Gastrocnemius medialis (tissue), 4 donors: ENCODE measurements at regions not wholly inside any gene's neighbourhood (a gene's known extent, or its start where the extent isn't known, plus 50 kb on each side); places are given as distances from the start of the nearest gene placed in this dataset.
"Not testable (repeated sequence)": the region's sequence is repeated elsewhere in the genome, so short reads cannot be mapped to it uniquely, and the experiment has no call there.

Experiments
- ATAC-seq, 2 donors: fragments of 150-250 bp; one replicate each; pipeline ENCODE4 v1.9.1; 2016
- DNase-seq, 2 donors: peaks; one replicate each; pipeline ENCODE4 v3.0.0-alpha.2; 2019
- H3K27ac ChIP-seq, 4 donors: fragments of 200-600 bp; sonication (generic); 1 replicate in 1 of 4; 2 replicates in 3 of 4; pipeline ENCODE4 v1.5.1; 2016 to 2018; ENCODE audit warnings: mild to moderate bottlenecking in 2 of 4, moderate library complexity in 1 of 4
- H3K27me3 ChIP-seq, 3 donors: fragments of 200-600 bp; sonication (generic) in 2 of 3; 1 replicate in 1 of 3; 2 replicates in 2 of 3; pipeline versions ENCODE4 v1.5.1 to v1.6.0; 2016 to 2019; ENCODE audit warnings: mild to moderate bottlenecking in 1 of 3, moderate library complexity in 1 of 3
- H3K36me3 ChIP-seq, 2 donors: fragments of 200-600 bp; sonication (generic) in 1 of 2; one replicate each; pipeline ENCODE4 v1.5.1; 2017 to 2018
- H3K4me1 ChIP-seq, 2 donors: fragments of 200-600 bp; sonication (generic) in 1 of 2; one replicate each; pipeline ENCODE4 v1.5.1; 2016 to 2017; ENCODE audit warnings: mild to moderate bottlenecking in 2 of 2
- H3K4me3 ChIP-seq, 4 donors: fragments of 200-600 bp; sonication (generic) in 3 of 4; 1 replicate in 1 of 4; 2 replicates in 3 of 4; pipeline ENCODE4 v1.5.1; 2016 to 2019; ENCODE audit warnings: mild to moderate bottlenecking in 2 of 4
- H3K9me3 ChIP-seq, 3 donors: fragments of 200-600 bp; sonication (generic) in 2 of 3; 1 replicate in 1 of 3; 2 replicates in 2 of 3; pipeline ENCODE4 v1.5.1; 2016 to 2019
- CTCF ChIP-seq, 5 experiments: fragments of 450-650 bp in 3 of 5; fragments of 200-600 bp in 2 of 5; sonication (generic) in 2 of 5; IDR thresholded peaks in 4 of 5; conservative IDR thresholded peaks in 1 of 5; 1 replicate in 4 of 5; 2 replicates in 1 of 5; pipeline ENCODE4 v1.5.1; 2016 to 2019; ENCODE audit warnings: antibody characterized with exemption in 5 of 5, mild to moderate bottlenecking in 3 of 5, moderate library complexity in 3 of 5
- POLR2A ChIP-seq, 2 donors: fragments of 450-650 bp; IDR thresholded peaks; one replicate each; pipeline ENCODE4 v1.6.1; 2017; ENCODE audit warnings: antibody characterized with exemption in 2 of 2, mild to moderate bottlenecking in 2 of 2, moderate library complexity in 2 of 2
- in situ Hi-C, 4 donors: fragments of 200-750 bp; cut with MboI; loops; one replicate each; pipeline versions ENCODE4 v1.15.0 to v1.8.0; 2017; ENCODE audit warnings: low sequenced_read_pairs in 4 of 4
- intact Hi-C: fragments of 100-400 bp; cut with DNase I; formaldehyde crosslinking; loops from one replicate; pipeline ENCODE4 v1.15.1; 2023; ENCODE audit warnings: low total_unique reads

- TF ChIP-seq CTCF (IDR thresholded peaks at IDR 0.05 in 4 of 5, conservative IDR thresholded peaks at IDR 0.05 in 1 of 5) (no peak), POLR2A (IDR thresholded peaks at IDR 0.05) (no peak)
- H3K4me3 ChIP-seq, result no peak overlapping the region
- in situ Hi-C loops (no loop called here), intact Hi-C loops (no loop called here)
- H3K9me3 ChIP-seq, result no peaks in the 10 kb centered on the region
- H3K27ac ChIP-seq, result no peak overlapping the region
- H3K4me1 ChIP-seq, result no peaks in the 10 kb centered on the region
- ATAC-seq, result no peak
- no peaks in the 10 kb centered on the region for H3K27me3 ChIP-seq
- no peak for DNase-seq
- H3K36me3 ChIP-seq, result no peaks in the 10 kb centered on the region
Observed at GRCh38 chr5:10110228-10110627, 139.5 kb downstream of the ATPSCKMT start.

DNA sequence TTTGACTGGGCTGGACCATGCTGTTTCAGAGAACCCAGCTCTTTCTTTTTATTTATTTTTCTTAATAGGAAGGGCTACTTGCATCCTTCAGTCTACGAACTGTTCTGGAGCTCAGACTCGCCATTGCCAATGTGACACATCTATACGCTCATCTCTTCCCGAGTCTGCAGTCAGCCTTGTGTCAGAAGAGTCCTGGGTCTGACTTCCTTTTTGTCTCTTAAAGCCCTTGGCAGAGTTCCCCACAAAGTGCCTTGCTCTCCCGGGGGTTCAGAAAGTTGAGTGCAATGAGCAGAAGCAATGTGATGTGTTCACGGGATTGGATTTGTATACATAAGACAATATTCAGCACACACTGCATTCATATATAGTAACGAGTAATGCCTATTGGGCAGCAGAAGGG lies 140.4 kb downstream of the ATPSCKMT start:
- DNase-seq, result no peak
- H3K27ac ChIP-seq, result no peak overlapping the region
- H3K9me3 ChIP-seq, result no peaks in the 10 kb centered on the region
- ATAC-seq, result no peak
- intact Hi-C loops, result no loop called here
- in situ Hi-C loops, result no loop called here
- H3K27me3 ChIP-seq, result no peaks in the 10 kb centered on the region
- H3K4me1 ChIP-seq, result no peaks in the 10 kb centered on the region
- H3K4me3 ChIP-seq, result no peak overlapping the region
- TF ChIP-seq POLR2A (IDR thresholded peaks at IDR 0.05) (no peak), CTCF (IDR thresholded peaks at IDR 0.05 in 4 of 5, conservative IDR thresholded peaks at IDR 0.05 in 1 of 5) (no peak)
- no peaks in the 10 kb centered on the region for H3K36me3 ChIP-seq

GRCh38 chr5:10106806-10107205 lies 142.9 kb downstream of the ATPSCKMT start:
- ATAC-seq, result no peak
- no peaks in the 10 kb centered on the region for H3K27me3 ChIP-seq
- DNase-seq, result no peak
- no peak for TF ChIP-seq POLR2A (IDR thresholded peaks at IDR 0.05)
- TF ChIP-seq CTCF (IDR thresholded peaks at IDR 0.05 in 4 of 5, conservative IDR thresholded peaks at IDR 0.05 in 1 of 5), result no peak
- no peak overlapping the region for H3K4me3 ChIP-seq
- H3K4me1 ChIP-seq, result no peaks in the 10 kb centered on the region
- H3K9me3 ChIP-seq, result no peaks in the 10 kb centered on the region
- in situ Hi-C loops (no loop called here), intact Hi-C loops (no loop called here)
- H3K27ac ChIP-seq, result no peak overlapping the region
- no peaks in the 10 kb centered on the region for H3K36me3 ChIP-seq

DNA sequence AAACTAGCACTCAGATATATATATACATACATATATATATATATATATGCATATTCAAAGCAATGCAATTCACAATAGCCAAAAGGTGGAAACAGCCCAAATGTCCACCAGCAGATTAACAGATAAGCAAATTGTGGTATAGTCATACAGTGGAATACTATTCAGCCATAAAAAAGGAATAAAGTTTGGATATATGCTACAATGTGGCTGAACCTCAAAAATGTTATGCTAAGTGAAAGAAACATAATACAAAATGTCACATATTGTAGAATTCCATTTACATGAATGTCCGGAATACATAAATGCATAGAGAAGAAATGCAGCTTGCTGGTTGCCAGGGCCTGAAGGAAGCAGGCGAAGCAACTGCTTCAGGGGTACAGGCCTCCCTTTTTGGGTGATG lies 143.4 kb downstream of the ATPSCKMT start:
- Histone ChIP-seq H3K27me3 (no peaks in the 10 kb centered on the region), H3K9me3 (no peaks in the 10 kb centered on the region), H3K4me3 (no peak overlapping the region), H3K4me1 (no peaks in the 10 kb centered on the region), H3K27ac (no peak overlapping the region), H3K36me3 (no peaks in the 10 kb centered on the region)
- in situ Hi-C loops (no loop called here), intact Hi-C loops (no loop called here)
- TF ChIP-seq CTCF (IDR thresholded peaks at IDR 0.05 in 4 of 5, conservative IDR thresholded peaks at IDR 0.05 in 1 of 5), result no peak
- TF ChIP-seq POLR2A (IDR thresholded peaks at IDR 0.05), result no peak
- ATAC-seq, result no peak
- DNase-seq, result no peak

DNA sequence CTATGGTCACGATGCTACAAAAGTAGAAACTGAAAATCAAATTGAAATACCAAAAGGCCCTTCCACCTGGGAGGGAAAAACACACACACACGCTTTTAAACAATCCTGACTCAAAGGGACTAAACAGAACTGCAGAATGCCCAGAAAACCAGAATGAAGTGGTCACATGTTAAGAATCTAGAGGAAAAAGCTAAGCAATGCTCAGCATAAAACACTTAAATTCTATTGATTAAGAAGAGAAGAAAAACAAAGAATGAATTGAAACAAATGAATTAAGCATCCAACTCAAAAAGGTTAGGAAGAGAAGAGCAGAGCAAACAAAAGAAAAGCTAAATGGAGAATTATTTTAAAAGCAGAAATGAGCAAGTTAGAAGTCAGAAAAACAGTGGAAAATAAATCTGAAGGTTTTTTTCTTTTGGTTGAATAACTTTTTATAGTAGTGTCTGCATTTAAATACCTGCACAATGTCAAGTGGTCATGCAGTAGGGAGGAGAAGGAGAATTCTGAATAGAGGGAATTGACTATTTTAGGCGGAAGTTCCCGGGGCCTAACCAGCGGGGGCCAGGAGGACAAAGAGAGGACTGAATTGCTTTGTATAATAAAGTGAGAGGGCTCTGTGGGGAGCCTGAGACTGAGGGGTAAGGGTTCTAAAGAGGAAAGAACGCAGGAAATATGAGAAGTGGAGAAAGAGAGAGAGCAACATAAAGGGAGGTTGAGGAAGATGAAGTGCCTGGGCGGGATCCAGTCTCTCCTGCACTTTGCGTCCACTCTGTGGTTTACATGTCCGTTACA lies 146.8 kb downstream of the ATPSCKMT start:
- in situ Hi-C loops (no loop called here), intact Hi-C loops (no loop called here)
- no peak overlapping the region for H3K27ac ChIP-seq
- DNase-seq (no peak), ATAC-seq (no peak)
- H3K27me3 ChIP-seq, result no peaks in the 10 kb centered on the region
- H3K4me3 ChIP-seq, result no peak overlapping the region
- H3K9me3 ChIP-seq, result no peaks in the 10 kb centered on the region
- TF ChIP-seq POLR2A (IDR thresholded peaks at IDR 0.05) (no peak), CTCF (IDR thresholded peaks at IDR 0.05 in 4 of 5, conservative IDR thresholded peaks at IDR 0.05 in 1 of 5) (no peak)
- H3K36me3 ChIP-seq, result no peaks in the 10 kb centered on the region
- no peaks in the 10 kb centered on the region for H3K4me1 ChIP-seq

DNA sequence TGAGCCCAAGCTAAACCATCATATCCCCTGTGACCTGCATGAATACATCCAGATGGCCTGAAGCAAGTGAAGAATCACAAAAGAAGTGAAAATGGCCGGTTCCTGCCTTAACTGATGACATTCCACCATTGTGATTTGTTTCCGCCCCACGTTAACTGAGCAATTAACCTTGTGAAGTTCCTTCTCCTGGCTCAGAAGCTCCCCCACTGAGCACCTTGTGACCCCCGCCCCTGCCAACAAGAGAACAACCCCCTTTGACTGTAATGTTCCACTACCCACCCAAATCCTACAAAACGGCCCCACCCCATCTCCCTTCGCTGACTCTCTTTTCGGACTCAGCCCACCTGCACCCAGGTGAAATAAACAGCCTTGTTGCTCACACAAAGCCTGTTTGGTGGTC lies 147.5 kb downstream of the ATPSCKMT start:
- H3K4me3 ChIP-seq, H3K9me3 ChIP-seq, H3K4me1 ChIP-seq, H3K27me3 ChIP-seq, ATAC-seq, in situ Hi-C loops, H3K27ac ChIP-seq, DNase-seq, H3K36me3 ChIP-seq, intact Hi-C loops: not testable (repeated sequence)
